ENCODE measurements at regions not wholly inside any gene's neighbourhood (a gene's known extent, or its start where the extent isn't known, plus 50 kb on each side); places are given as distances from the start of the nearest gene placed in this dataset.

GRCh38 chr1:105427543-105427942 is 1628.9 kb upstream of the PRMT6 start:
- TF ChIP-seq CTCF (IDR thresholded peaks at IDR 0.05; ENCODE audit: low read depth, low read length) (no peak), EZH2phosphoT487 (IDR thresholded peaks at IDR 0.05; ENCODE audit: low read depth) (no peak)

Measured in OCI-LY3 (cell line).